ENCODE measurements at regions not wholly inside any gene's neighbourhood (a gene's known extent, or its start where the extent isn't known, plus 50 kb on each side); places are given as distances from the start of the nearest gene placed in this dataset.
"Not testable (repeated sequence)": the region's sequence is repeated elsewhere in the genome, so short reads cannot be mapped to it uniquely, and the experiment has no call there.

- BruUV-seq (replicated peaks), result no TSS peak
Observed at GRCh38 chr6:169974663-169975062, 223.2 kb downstream of the ERMARD start.

GRCh38 chr6:169973588-169974467, 222.4 kb downstream of the ERMARD start:
- peaks cover 62% of the 10 kb centered on the region for H3K27me3 Mint-ChIP-seq (ENCODE audit: unreplicated experiment)
- intact Hi-C loops (cut with micrococcal nuclease; ENCODE audit: unreplicated experiment), result loop anchor here (5.0 kb wide), 1 partner anchor 438 kb away; no protein-coding TSS in a partner anchor
- DNase-seq; H3K4me1 Mint-ChIP-seq (ENCODE audit: low read depth, unreplicated experiment); H3K9me3 Mint-ChIP-seq (ENCODE audit: low read depth, unreplicated experiment); CTCF ChIA-PET; H3K4me3 Mint-ChIP-seq (ENCODE audit: low read depth, unreplicated experiment); BruUV-seq (replicated peaks); H3K36me3 Mint-ChIP-seq (ENCODE audit: insufficient read depth, unreplicated experiment); H3K27ac Mint-ChIP-seq (ENCODE audit: unreplicated experiment): not testable (repeated sequence)

More at GRCh38 chr6:169974663-169975062, 223.2 kb downstream of the ERMARD start:
- Mint-ChIP-seq H3K27ac (ENCODE audit: unreplicated experiment) (no peak overlapping the region), H3K36me3 (ENCODE audit: insufficient read depth, unreplicated experiment) (no peaks in the 10 kb centered on the region), H3K4me1 (ENCODE audit: low read depth, unreplicated experiment) (no peaks in the 10 kb centered on the region), H3K4me3 (ENCODE audit: low read depth, unreplicated experiment) (no peak overlapping the region), H3K9me3 (ENCODE audit: low read depth, unreplicated experiment) (no peaks in the 10 kb centered on the region), H3K27me3 (ENCODE audit: unreplicated experiment) (peaks cover 61% of the 10 kb centered on the region)
- intact Hi-C loops (cut with micrococcal nuclease; ENCODE audit: unreplicated experiment), result loop anchor here (5.0 kb wide), 1 partner anchor 438 kb away; no protein-coding TSS in a partner anchor
- TF ChIP-seq CTCF (IDR thresholded peaks at IDR 0.05; ENCODE audit: unreplicated experiment), result no peak
- no peak for DNase-seq
- CTCF ChIA-PET, result no interaction called here

- DNase-seq, result no peak
- Mint-ChIP-seq H3K36me3 (ENCODE audit: insufficient read depth, unreplicated experiment) (no peaks in the 10 kb centered on the region), H3K27me3 (ENCODE audit: unreplicated experiment) (peaks cover 70% of the 10 kb centered on the region), H3K27ac (ENCODE audit: unreplicated experiment) (no peak overlapping the region), H3K4me1 (ENCODE audit: low read depth, unreplicated experiment) (no peaks in the 10 kb centered on the region), H3K9me3 (ENCODE audit: low read depth, unreplicated experiment) (no peaks in the 10 kb centered on the region), H3K4me3 (ENCODE audit: low read depth, unreplicated experiment) (no peak overlapping the region)
- no peak for TF ChIP-seq CTCF (IDR thresholded peaks at IDR 0.05; ENCODE audit: unreplicated experiment)
- no TSS peak for BruUV-seq (replicated peaks)
- intact Hi-C loops (cut with micrococcal nuclease; ENCODE audit: unreplicated experiment), result loop anchor here (5.0 kb wide), 1 partner anchor 440 kb away; no protein-coding TSS in a partner anchor
- CTCF ChIA-PET, result no interaction called here
Observed at GRCh38 chr6:169972736-169973135, 221.3 kb downstream of the ERMARD start.

- Mint-ChIP-seq H3K4me3 (ENCODE audit: low read depth, unreplicated experiment) (no peak overlapping the region), H3K27ac (ENCODE audit: unreplicated experiment) (no peak overlapping the region), H3K27me3 (ENCODE audit: unreplicated experiment) (peaks cover 67% of the 10 kb centered on the region), H3K4me1 (ENCODE audit: low read depth, unreplicated experiment) (no peaks in the 10 kb centered on the region), H3K36me3 (ENCODE audit: insufficient read depth, unreplicated experiment) (no peaks in the 10 kb centered on the region), H3K9me3 (ENCODE audit: low read depth, unreplicated experiment) (no peaks in the 10 kb centered on the region)
- BruUV-seq (replicated peaks), result no TSS peak
- intact Hi-C loops (cut with micrococcal nuclease; ENCODE audit: unreplicated experiment), result loop anchor here (5.0 kb wide), 1 partner anchor 440 kb away; no protein-coding TSS in a partner anchor
- no peak for TF ChIP-seq CTCF (IDR thresholded peaks at IDR 0.05; ENCODE audit: unreplicated experiment)
- CTCF ChIA-PET, result no interaction called here
- DNase-seq, result no peak
Observed at GRCh38 chr6:169972101-169972651, 220.8 kb downstream of the ERMARD start.
